CD14-positive monocyte (primary cell): ENCODE measurements at regions not wholly inside any gene's neighbourhood (a gene's known extent, or its start where the extent isn't known, plus 50 kb on each side); places are given as distances from the start of the nearest gene placed in this dataset.

Experiments
- DNase-seq, 3 donors: peaks; one replicate each; pipeline ENCODE4 v3.0.0-alpha.2; 2011 to 2022
- H2AFZ ChIP-seq: 2 replicates; pipeline ENCODE4 v1.6.0; 2012; ENCODE audit warnings: mild to moderate bottlenecking, low read depth, low read length, inconsistent platforms; ENCODE audit not compliant: insufficient read depth, poor library complexity, severe bottlenecking
- H3K27ac ChIP-seq, 2 donors: 1 replicate in 1 of 2; 2 replicates in 1 of 2; pipeline ENCODE4 v1.5.1; 2012 to 2013; ENCODE audit warnings: low read length in 2 of 2, control low read depth in 1 of 2, inconsistent platforms in 1 of 2, low read depth in 1 of 2, mild to moderate bottlenecking in 1 of 2
- H3K27me3 ChIP-seq, 2 donors: one replicate each; pipeline versions ENCODE4 v1.6.0 to v1.6.1; 2011 to 2013; ENCODE audit warnings: low read length in 2 of 2; ENCODE audit not compliant: control insufficient read depth in 2 of 2, insufficient read depth in 2 of 2
- H3K36me3 ChIP-seq, 2 donors: replicated peaks in 1 of 2; 1 replicate in 1 of 2; 2 replicates in 1 of 2; pipeline versions ENCODE4 v1.5.1 to v1.6.1; 2012 to 2013; ENCODE audit warnings: low read length in 2 of 2, control low read depth in 1 of 2, inconsistent platforms in 1 of 2, mild to moderate bottlenecking in 1 of 2; ENCODE audit not compliant: insufficient read depth in 2 of 2, control insufficient read depth in 1 of 2
- H3K4me1 ChIP-seq, 2 donors: 1 replicate in 1 of 2; 2 replicates in 1 of 2; pipeline versions ENCODE4 v1.5.1 to v1.6.1; 2012 to 2013; ENCODE audit warnings: low read length in 2 of 2, control low read depth in 1 of 2, inconsistent platforms in 1 of 2, mild to moderate bottlenecking in 1 of 2, moderate library complexity in 1 of 2; ENCODE audit not compliant: insufficient read depth in 2 of 2, control insufficient read depth in 1 of 2
- H3K4me2 ChIP-seq: replicated peaks from 2 replicates; pipeline ENCODE3; 2012; ENCODE audit warnings: low read length, moderate library complexity, mild to moderate bottlenecking; ENCODE audit not compliant: poor library complexity, severe bottlenecking; ENCODE audit errors: extremely low read depth
- H3K4me3 ChIP-seq, 3 experiments: fragments of 200-600 bp in 1 of 3; sonication (generic) in 1 of 3; replicated peaks in 1 of 3; 1 replicate in 2 of 3; 2 replicates in 1 of 3; pipeline ENCODE4 v1.5.1; 2011 to 2013; ENCODE audit warnings: low read length in 3 of 3, mild to moderate bottlenecking in 3 of 3, control low read depth in 2 of 3, low read depth in 2 of 3, inconsistent platforms in 1 of 3, moderate library complexity in 1 of 3
- H3K79me2 ChIP-seq: 2 replicates; pipeline ENCODE4 v1.6.0; 2012; ENCODE audit warnings: mild to moderate bottlenecking, control low read depth, inconsistent platforms, low read length, moderate library complexity; ENCODE audit not compliant: insufficient read depth
- H3K9ac ChIP-seq: 2 replicates; pipeline ENCODE4 v1.6.0; 2017; ENCODE audit warnings: low read length, mild to moderate bottlenecking; ENCODE audit not compliant: insufficient read depth, poor library complexity, severe bottlenecking
- H3K9me3 ChIP-seq, 2 donors: replicated peaks in 1 of 2; 1 replicate in 1 of 2; 2 replicates in 1 of 2; pipeline versions ENCODE4 v1.5.1 to v1.6.1; 2012 to 2013; ENCODE audit warnings: low read length in 2 of 2, control low read depth in 1 of 2; ENCODE audit not compliant: control insufficient read depth in 1 of 2, insufficient read depth in 1 of 2
- H4K20me1 ChIP-seq: 2 replicates; pipeline ENCODE4 v1.6.0; 2012; ENCODE audit warnings: mild to moderate bottlenecking, low read length, control low read depth, moderate library complexity; ENCODE audit not compliant: insufficient read depth
- H3K27ac Mint-ChIP-seq, 7 donors: one replicate each; pipeline ENCODE4 v1.8.0; 2020; ENCODE audit warnings: mild to moderate bottlenecking in 7 of 7, mixed read lengths in 7 of 7, moderate library complexity in 6 of 7, inconsistent platforms in 2 of 7
- H3K27me3 Mint-ChIP-seq, 3 donors: one replicate each; pipeline ENCODE4 v1.8.0; 2021 to 2022; ENCODE audit warnings: low read depth in 3 of 3, mild to moderate bottlenecking in 3 of 3, mixed read lengths in 3 of 3, moderate library complexity in 3 of 3, inconsistent platforms in 1 of 3
- H3K36me3 Mint-ChIP-seq, 2 donors: one replicate each; pipeline ENCODE4 v1.8.0; 2020; ENCODE audit warnings: mixed read lengths in 2 of 2, inconsistent platforms in 1 of 2, mild to moderate bottlenecking in 1 of 2
- H3K4me1 Mint-ChIP-seq: one replicate; pipeline ENCODE4 v1.8.0; 2020; ENCODE audit warnings: mild to moderate bottlenecking, mixed read lengths
- H3K4me3 Mint-ChIP-seq, 2 donors: one replicate each; pipeline ENCODE4 v1.8.0; 2020; ENCODE audit warnings: mild to moderate bottlenecking in 2 of 2, mixed read lengths in 2 of 2, moderate library complexity in 1 of 2
- H3K9me3 Mint-ChIP-seq, 7 donors: one replicate each; pipeline ENCODE4 v1.8.0; 2020 to 2022; ENCODE audit warnings: mixed read lengths in 7 of 7, mild to moderate bottlenecking in 6 of 7, moderate library complexity in 6 of 7, inconsistent platforms in 2 of 7
- WGBS: methylation state at CpG from one replicate; pipeline ENCODE4 v1.1.5; 2013; ENCODE audit warnings: missing lambda C conversion rate; ENCODE audit not compliant: insufficient coverage; 5-methylcytosine and 5-hydroxymethylcytosine counted together
- intact Hi-C, 2 donors: fragments of 100-400 bp; cut with micrococcal nuclease; formaldehyde crosslinking; loops; one replicate each; pipeline versions ENCODE4 v1.15.0 to v1.15.1; 2023
- TF ChIP-seq, protein P1 (sequence below): fragments of 200-600 bp; IDR thresholded peaks from one replicate; pipeline ENCODE4 v1.8.0; 2022; ENCODE audit warnings: antibody characterized with exemption, mild to moderate bottlenecking

GRCh38 chr13:63081400-63082014 is 1665.9 kb upstream of the PCDH20 start:
- no peak overlapping the region for H3K4me3 Mint-ChIP-seq
- Histone ChIP-seq H4K20me1 (no peaks in the 10 kb centered on the region), H3K9me3 (peaks cover 4% of the 10 kb centered on the region in 2 donors), H2AFZ (no peak overlapping the region), H3K36me3 (no peaks in the 10 kb centered on the region), H3K4me3 (no peak overlapping the region), H3K4me1 (no peaks in the 10 kb centered on the region), H3K9ac (no peak overlapping the region), H3K79me2 (no peaks in the 10 kb centered on the region), H3K4me2 (no peak overlapping the region), H3K27me3 (no peaks in the 10 kb centered on the region), H3K27ac (no peak overlapping the region)
- H3K9me3 Mint-ChIP-seq, result peaks cover 0 to 7% (median 2%) of the 10 kb centered on the region in 7 donors
- no peaks in the 10 kb centered on the region for H3K4me1 Mint-ChIP-seq
- no peaks in the 10 kb centered on the region for H3K27me3 Mint-ChIP-seq
- H3K27ac Mint-ChIP-seq, result no peak overlapping the region
- TF ChIP-seq, protein P1, sequence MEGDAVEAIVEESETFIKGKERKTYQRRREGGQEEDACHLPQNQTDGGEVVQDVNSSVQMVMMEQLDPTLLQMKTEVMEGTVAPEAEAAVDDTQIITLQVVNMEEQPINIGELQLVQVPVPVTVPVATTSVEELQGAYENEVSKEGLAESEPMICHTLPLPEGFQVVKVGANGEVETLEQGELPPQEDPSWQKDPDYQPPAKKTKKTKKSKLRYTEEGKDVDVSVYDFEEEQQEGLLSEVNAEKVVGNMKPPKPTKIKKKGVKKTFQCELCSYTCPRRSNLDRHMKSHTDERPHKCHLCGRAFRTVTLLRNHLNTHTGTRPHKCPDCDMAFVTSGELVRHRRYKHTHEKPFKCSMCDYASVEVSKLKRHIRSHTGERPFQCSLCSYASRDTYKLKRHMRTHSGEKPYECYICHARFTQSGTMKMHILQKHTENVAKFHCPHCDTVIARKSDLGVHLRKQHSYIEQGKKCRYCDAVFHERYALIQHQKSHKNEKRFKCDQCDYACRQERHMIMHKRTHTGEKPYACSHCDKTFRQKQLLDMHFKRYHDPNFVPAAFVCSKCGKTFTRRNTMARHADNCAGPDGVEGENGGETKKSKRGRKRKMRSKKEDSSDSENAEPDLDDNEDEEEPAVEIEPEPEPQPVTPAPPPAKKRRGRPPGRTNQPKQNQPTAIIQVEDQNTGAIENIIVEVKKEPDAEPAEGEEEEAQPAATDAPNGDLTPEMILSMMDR, result no peak
- no peaks in the 10 kb centered on the region for H3K36me3 Mint-ChIP-seq
- no CpG with 5 or more reads among the region's 2 CpGs for WGBS
- no peak for DNase-seq
- intact Hi-C loops, result no loop called here

DNA sequence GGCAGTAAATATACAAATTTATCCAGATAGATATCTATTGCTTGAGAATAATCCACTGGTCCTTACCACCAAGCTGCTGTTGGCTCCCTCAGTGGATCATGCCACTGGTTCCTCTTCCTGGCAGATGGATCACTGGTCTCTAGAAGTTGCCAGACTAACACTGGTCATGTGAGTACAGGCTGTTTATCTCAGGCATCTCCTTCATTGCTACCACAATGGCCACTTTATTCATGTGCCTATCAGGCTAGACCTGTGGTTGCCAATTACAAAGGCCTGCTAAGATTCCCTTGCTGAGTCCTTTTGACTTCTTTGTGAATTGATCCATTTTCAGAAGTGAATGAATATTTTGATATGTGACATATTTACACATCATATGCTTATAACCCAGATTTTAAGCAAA is 1659.5 kb upstream of the PCDH20 start:
- no peaks in the 10 kb centered on the region for H3K27me3 Mint-ChIP-seq
- H4K20me1 ChIP-seq, result no peaks in the 10 kb centered on the region
- no peaks in the 10 kb centered on the region for H3K4me1 Mint-ChIP-seq
- H3K9ac ChIP-seq, result no peak overlapping the region
- H3K36me3 Mint-ChIP-seq, result no peaks in the 10 kb centered on the region
- no peak overlapping the region for H2AFZ ChIP-seq
- DNase-seq, result no peak
- H3K9me3 Mint-ChIP-seq, result peaks cover 0 to 7% (median 2%) of the 10 kb centered on the region in 7 donors
- no peak overlapping the region for H3K4me3 Mint-ChIP-seq
- no peak overlapping the region for H3K27ac ChIP-seq
- H3K27me3 ChIP-seq, result no peaks in the 10 kb centered on the region
- H3K36me3 ChIP-seq, result no peaks in the 10 kb centered on the region
- no peak overlapping the region for H3K4me3 ChIP-seq
- no peak overlapping the region for H3K4me2 ChIP-seq
- intact Hi-C loops, result no loop called here
- no peaks in the 10 kb centered on the region for H3K4me1 ChIP-seq
- H3K79me2 ChIP-seq, result no peaks in the 10 kb centered on the region
- TF ChIP-seq, protein P1, result no peak
- H3K9me3 ChIP-seq, result peaks cover 0 to 1% of the 10 kb centered on the region in 2 donors
- no peak overlapping the region for H3K27ac Mint-ChIP-seq
